ENCODE measurements at regions not wholly inside any gene's neighbourhood (a gene's known extent, or its start where the extent isn't known, plus 50 kb on each side); places are given as distances from the start of the nearest gene placed in this dataset.

- DNase-seq (ENCODE audit: low spot score): no peak
- TF ChIP-seq, protein P1, sequence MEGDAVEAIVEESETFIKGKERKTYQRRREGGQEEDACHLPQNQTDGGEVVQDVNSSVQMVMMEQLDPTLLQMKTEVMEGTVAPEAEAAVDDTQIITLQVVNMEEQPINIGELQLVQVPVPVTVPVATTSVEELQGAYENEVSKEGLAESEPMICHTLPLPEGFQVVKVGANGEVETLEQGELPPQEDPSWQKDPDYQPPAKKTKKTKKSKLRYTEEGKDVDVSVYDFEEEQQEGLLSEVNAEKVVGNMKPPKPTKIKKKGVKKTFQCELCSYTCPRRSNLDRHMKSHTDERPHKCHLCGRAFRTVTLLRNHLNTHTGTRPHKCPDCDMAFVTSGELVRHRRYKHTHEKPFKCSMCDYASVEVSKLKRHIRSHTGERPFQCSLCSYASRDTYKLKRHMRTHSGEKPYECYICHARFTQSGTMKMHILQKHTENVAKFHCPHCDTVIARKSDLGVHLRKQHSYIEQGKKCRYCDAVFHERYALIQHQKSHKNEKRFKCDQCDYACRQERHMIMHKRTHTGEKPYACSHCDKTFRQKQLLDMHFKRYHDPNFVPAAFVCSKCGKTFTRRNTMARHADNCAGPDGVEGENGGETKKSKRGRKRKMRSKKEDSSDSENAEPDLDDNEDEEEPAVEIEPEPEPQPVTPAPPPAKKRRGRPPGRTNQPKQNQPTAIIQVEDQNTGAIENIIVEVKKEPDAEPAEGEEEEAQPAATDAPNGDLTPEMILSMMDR (IDR thresholded peaks at IDR 0.05; ENCODE audit: extremely low read depth, insufficient read depth, missing control alignments): no peak
- in situ Hi-C loops (cut with MboI; ENCODE audit: low pct_unique_long_range_greater_than_20kb, low sequenced_read_pairs, unreplicated experiment): no loop called here
These were observed 145.3 kb upstream of the TCF21 start for GRCh38 chr6:133743621-133744020.

DNA sequence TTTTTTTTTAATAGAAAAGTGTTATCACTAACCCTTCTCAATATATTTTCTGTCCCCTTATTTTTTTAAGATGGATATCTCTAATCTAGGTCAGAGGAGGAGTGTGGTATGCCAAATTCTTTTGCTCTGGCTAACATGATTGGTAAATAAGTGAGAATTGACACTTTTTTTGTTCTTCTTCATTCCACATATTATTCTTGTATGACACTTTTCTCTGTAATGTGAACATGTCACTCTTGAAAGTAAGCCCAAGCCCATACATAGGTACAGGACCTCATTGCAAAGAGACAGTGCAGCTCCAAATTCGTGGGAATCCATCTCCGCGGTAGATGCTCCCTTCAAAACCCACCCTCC lies 142.5 kb upstream of the TCF21 start:
- in situ Hi-C loops (cut with MboI; ENCODE audit: low pct_unique_long_range_greater_than_20kb, low sequenced_read_pairs, unreplicated experiment): no loop called here
- TF ChIP-seq, protein P1 (IDR thresholded peaks at IDR 0.05; ENCODE audit: extremely low read depth, insufficient read depth, missing control alignments): no peak
- no peak for DNase-seq (ENCODE audit: low spot score)

- in situ Hi-C loops (cut with MboI; ENCODE audit: low pct_unique_long_range_greater_than_20kb, low sequenced_read_pairs, unreplicated experiment): no loop called here
- DNase-seq (ENCODE audit: low spot score): no peak
- TF ChIP-seq, protein P1 (IDR thresholded peaks at IDR 0.05; ENCODE audit: extremely low read depth, insufficient read depth, missing control alignments): no peak
These were observed 140.3 kb upstream of the TCF21 start for GRCh38 chr6:133748628-133749027.

GRCh38 chr6:133749427-133749826 lies 139.5 kb upstream of the TCF21 start:
- in situ Hi-C loops (cut with MboI; ENCODE audit: low pct_unique_long_range_greater_than_20kb, low sequenced_read_pairs, unreplicated experiment): no loop called here
- no peak for DNase-seq (ENCODE audit: low spot score)
- TF ChIP-seq, protein P1 (IDR thresholded peaks at IDR 0.05; ENCODE audit: extremely low read depth, insufficient read depth, missing control alignments): no peak

GRCh38 chr6:133752129-133752528 lies 136.8 kb upstream of the TCF21 start:
- no peak for DNase-seq (ENCODE audit: low spot score)
- TF ChIP-seq, protein P1 (IDR thresholded peaks at IDR 0.05; ENCODE audit: extremely low read depth, insufficient read depth, missing control alignments): no peak
- in situ Hi-C loops (cut with MboI; ENCODE audit: low pct_unique_long_range_greater_than_20kb, low sequenced_read_pairs, unreplicated experiment): no loop called here

- in situ Hi-C loops (cut with MboI; ENCODE audit: low pct_unique_long_range_greater_than_20kb, low sequenced_read_pairs, unreplicated experiment): no loop called here
- TF ChIP-seq, protein P1 (IDR thresholded peaks at IDR 0.05; ENCODE audit: extremely low read depth, insufficient read depth, missing control alignments): no peak
- DNase-seq (ENCODE audit: low spot score): no peak
These were observed 135.2 kb upstream of the TCF21 start for GRCh38 chr6:133753756-133754155.

DNA sequence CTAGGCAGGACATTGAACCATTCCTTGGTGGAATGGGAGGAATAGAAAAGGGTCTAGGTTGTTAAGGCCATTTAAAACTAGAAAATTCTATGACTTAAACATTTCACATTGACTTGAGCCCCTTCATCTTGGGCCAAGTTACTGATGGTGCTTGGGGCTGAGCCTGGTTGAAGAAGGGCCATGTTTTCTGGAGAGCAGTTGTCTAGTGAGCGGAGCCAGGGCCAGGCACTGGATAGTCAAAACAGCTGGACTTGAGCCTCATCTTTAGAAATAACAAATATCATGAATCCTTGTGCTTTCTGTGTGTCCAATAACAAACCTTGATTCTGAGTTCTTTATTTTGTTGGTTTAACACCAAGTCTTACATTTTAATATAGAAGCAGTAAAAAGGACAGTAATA lies 134.6 kb upstream of the TCF21 start:
- in situ Hi-C loops (cut with MboI; ENCODE audit: low pct_unique_long_range_greater_than_20kb, low sequenced_read_pairs, unreplicated experiment): no loop called here
- DNase-seq (ENCODE audit: low spot score): no peak

More for the DNA sequence above, 134.6 kb upstream of the TCF21 start:
- TF ChIP-seq, protein P1 (IDR thresholded peaks at IDR 0.05; ENCODE audit: extremely low read depth, insufficient read depth, missing control alignments): no peak
